HepG2 (cell line): ENCODE measurements at regions not wholly inside any gene's neighbourhood (a gene's known extent, or its start where the extent isn't known, plus 50 kb on each side); places are given as distances from the start of the nearest gene placed in this dataset.

Experiments used
- ATAC-seq: fragments of 200-7000 bp; cut with Tn5 transposase; 3 replicates; pipeline ENCODE4 v1.9.1; 2020; ENCODE audit warnings: mild to moderate bottlenecking, moderate library complexity
- BruUV-seq: library from RNA; stranded (reverse); fragments of 400-500 nt; replicated peaks from 2 replicates; lab custom pipeline; 2021; lab: Mats Ljungman, UMichigan
- CTCF ChIA-PET: fragments of 300-600 bp; formaldehyde crosslinking; extraction: SDS; loops from one replicate; lab custom pipeline; 2021; ENCODE audit warnings: low total read pairs, inconsistent platforms, low intra/inter-chr PET ratio; lab: Yijun Ruan, JAX
- POLR2A ChIA-PET: fragments of 350-600 bp; sonication (Branson Sonifier 250); formaldehyde crosslinking; loops from one replicate; lab custom pipeline; 2020; ENCODE audit warnings: antibody characterized with exemption, inconsistent platforms; lab: Yijun Ruan, JAX
- DNase-seq: peaks from one replicate; pipeline ENCODE4 v3.0.0-alpha.2; 2015; ENCODE audit warnings: low spot score
- FAIRE-seq: peaks from 3 replicates; lab custom pipeline; 2011; peaks lifted over from hg19 to GRCh38; lab: Jason Lieb, UNC
- H2AFZ ChIP-seq: one replicate; pipeline ENCODE4 v1.6.1; 2011; ENCODE audit warnings: low read length, inconsistent platforms
- H3K27ac ChIP-seq: fragments of 300-600 bp; 3 replicates; pipeline ENCODE4 v1.8.0; 2011; ENCODE audit warnings: mixed run types, mild to moderate bottlenecking, mixed read lengths, low read length, inconsistent platforms; ENCODE audit not compliant: insufficient read depth; ENCODE audit errors: extremely low read length
- H3K27me3 ChIP-seq, 2 experiments: fragments of 200-600 bp in 1 of 2; 2 replicates in 1 of 2; 3 replicates in 1 of 2; pipeline versions ENCODE4 v1.6.0 to v1.8.0; 2011; ENCODE audit warnings: low read length in 2 of 2, mild to moderate bottlenecking in 2 of 2, moderate library complexity in 2 of 2, inconsistent platforms in 1 of 2; ENCODE audit not compliant: insufficient read depth in 2 of 2, control insufficient read depth in 1 of 2
- H3K36me3 ChIP-seq, 2 experiments: fragments of 200-600 bp in 1 of 2; replicated peaks in 1 of 2; 2 replicates in 1 of 2; 3 replicates in 1 of 2; pipeline versions ENCODE4 v1.5.1 to v1.8.0; 2011; ENCODE audit warnings: low read length in 2 of 2, inconsistent platforms in 1 of 2; ENCODE audit not compliant: insufficient read depth in 2 of 2, control insufficient read depth in 1 of 2
- H3K4me1 ChIP-seq: 2 replicates; pipeline ENCODE4 v1.5.1; 2012; ENCODE audit warnings: low read length, inconsistent platforms; ENCODE audit not compliant: insufficient read depth
- H3K4me2 ChIP-seq: 2 replicates; pipeline ENCODE4 v1.6.0; 2011; ENCODE audit warnings: low read depth, low read length, inconsistent platforms
- H3K4me3 ChIP-seq, 3 experiments: fragments of 200-600 bp in 1 of 3; sonication (generic), shearing (Covaris generic) in 1 of 3; replicated peaks in 1 of 3; 2 replicates each; pipeline ENCODE4 v1.5.1; 2011 to 2016; ENCODE audit warnings: low read length in 3 of 3, inconsistent platforms in 2 of 3, low read depth in 2 of 3, mild to moderate bottlenecking in 2 of 3, control low read depth in 1 of 3, mixed read lengths in 1 of 3; ENCODE audit not compliant: insufficient read depth in 1 of 3
- H3K79me2 ChIP-seq: one replicate; pipeline ENCODE4 v1.6.1; 2011; ENCODE audit warnings: low read length, inconsistent platforms; ENCODE audit not compliant: insufficient read depth
- H3K9ac ChIP-seq: 2 replicates; pipeline ENCODE4 v1.6.0; 2011; ENCODE audit warnings: mild to moderate bottlenecking, low read depth, low read length, inconsistent platforms; ENCODE audit not compliant: insufficient read depth
- H3K9me3 ChIP-seq: 2 replicates; pipeline ENCODE4 v1.5.1; 2012; ENCODE audit warnings: mild to moderate bottlenecking, low read length
- H4K20me1 ChIP-seq: 2 replicates; pipeline ENCODE4 v1.6.0; 2011; ENCODE audit warnings: inconsistent platforms, mild to moderate bottlenecking, low read length, moderate library complexity; ENCODE audit not compliant: insufficient read depth
- ADNP ChIP-seq: sonication (generic); formaldehyde crosslinking; IDR thresholded peaks from 2 replicates; pipeline ENCODE4 v1.4.0; 2020; ENCODE audit warnings: missing genetic modification reagents
- ARID3A ChIP-seq: IDR thresholded peaks from 2 replicates; pipeline ENCODE4 v1.6.1; 2012; ENCODE audit warnings: low read depth, low read length, improper control_type of control experiment
- KLF16 ChIP-seq, 2 experiments: sonication (generic) in 1 of 2; formaldehyde crosslinking in 1 of 2; IDR thresholded peaks; 2 replicates each; pipeline versions ENCODE4 v1.6.1 to v1.8.0; 2016 to 2023; ENCODE audit warnings: missing genetic modification reagents in 2 of 2, missing compliant biosample characterization in 1 of 2
- NCOA1 ChIP-seq: sonication (generic); formaldehyde crosslinking; IDR thresholded peaks from 2 replicates; pipeline ENCODE4 v1.9.0; 2021; ENCODE audit warnings: missing genetic modification reagents
- RARG ChIP-seq: sonication (generic); formaldehyde crosslinking; IDR thresholded peaks from 2 replicates; pipeline ENCODE4 v1.4.0; 2020; ENCODE audit warnings: low read depth, mild to moderate bottlenecking, missing genetic modification reagents
- SP4 ChIP-seq: sonication (generic); formaldehyde crosslinking; IDR thresholded peaks from 2 replicates; pipeline ENCODE4 v1.8.1; 2023; ENCODE audit warnings: mild to moderate bottlenecking, missing genetic modification reagents
- YEATS2 ChIP-seq: sonication (generic); formaldehyde crosslinking; IDR thresholded peaks from 2 replicates; pipeline ENCODE4 v1.4.0; 2020; ENCODE audit warnings: missing genetic modification reagents, borderline replicate concordance
- ZNF274 ChIP-seq: sonication (generic); formaldehyde crosslinking; IDR thresholded peaks from 2 replicates; pipeline ENCODE4 v1.5.1; 2020; ENCODE audit warnings: mild to moderate bottlenecking, missing genetic modification reagents
- ZNF292 ChIP-seq: sonication (generic); formaldehyde crosslinking; IDR thresholded peaks from 2 replicates; pipeline ENCODE4 v1.8.1; 2022; ENCODE audit warnings: mild to moderate bottlenecking, low read depth, missing genetic modification reagents, borderline replicate concordance
- ZNF468 ChIP-seq: sonication (generic); formaldehyde crosslinking; IDR thresholded peaks from 2 replicates; pipeline ENCODE4 v1.8.0; 2022; ENCODE audit warnings: mild to moderate bottlenecking, moderate library complexity, missing genetic modification reagents
- ZNF616 ChIP-seq: sonication (generic); formaldehyde crosslinking; IDR thresholded peaks from 2 replicates; pipeline ENCODE4 v1.5.0; 2020; ENCODE audit warnings: low read depth, mild to moderate bottlenecking, missing genetic modification reagents
- ZNF652 ChIP-seq: IDR thresholded peaks from 2 replicates; pipeline ENCODE4 v1.6.1; 2016; ENCODE audit warnings: low read depth, borderline replicate concordance
- ZNF7 ChIP-seq: IDR thresholded peaks from 2 replicates; pipeline ENCODE4 v1.6.1; 2016; ENCODE audit warnings: missing biosample characterization, missing genetic modification reagents
- ZNF772 ChIP-seq: sonication (generic); formaldehyde crosslinking; IDR thresholded peaks from 2 replicates; pipeline ENCODE4 v1.5.0; 2020; ENCODE audit warnings: mild to moderate bottlenecking, missing genetic modification reagents
- ZZZ3 ChIP-seq: sonication (generic); formaldehyde crosslinking; IDR thresholded peaks from 2 replicates; pipeline ENCODE4 v1.4.0; 2020; ENCODE audit warnings: missing genetic modification reagents, mild to moderate bottlenecking, borderline replicate concordance
- WGBS: methylation state at CpG from one replicate; pipeline ENCODE4 v1.1.6; 2017; ENCODE audit warnings: low lambda C conversion rate; 5-methylcytosine and 5-hydroxymethylcytosine counted together
- in situ Hi-C: cut with HindIII; loops from 2 replicates; pipeline ENCODE4 v1.10.0; 2017; ENCODE audit warnings: low pct_unique_long_range_greater_than_20kb; ENCODE audit not compliant: extremely low pct_ligation_motif_present
- intact Hi-C: fragments of 100-400 bp; cut with micrococcal nuclease; formaldehyde crosslinking; loops from one replicate; pipeline ENCODE4 v1.10.0; 2022; ENCODE audit not compliant: unreplicated experiment
- TF ChIP-seq, protein P1 (sequence below): sonication (generic); formaldehyde crosslinking; IDR thresholded peaks from 2 replicates; pipeline ENCODE4 v1.5.1; 2020; ENCODE audit warnings: mild to moderate bottlenecking, missing genetic modification reagents, moderate library complexity
- TF ChIP-seq, protein P2 (sequence below): IDR thresholded peaks from 2 replicates; pipeline ENCODE4 v1.6.1; 2016; ENCODE audit warnings: missing biosample characterization, missing genetic modification reagents, low read depth

DNA sequence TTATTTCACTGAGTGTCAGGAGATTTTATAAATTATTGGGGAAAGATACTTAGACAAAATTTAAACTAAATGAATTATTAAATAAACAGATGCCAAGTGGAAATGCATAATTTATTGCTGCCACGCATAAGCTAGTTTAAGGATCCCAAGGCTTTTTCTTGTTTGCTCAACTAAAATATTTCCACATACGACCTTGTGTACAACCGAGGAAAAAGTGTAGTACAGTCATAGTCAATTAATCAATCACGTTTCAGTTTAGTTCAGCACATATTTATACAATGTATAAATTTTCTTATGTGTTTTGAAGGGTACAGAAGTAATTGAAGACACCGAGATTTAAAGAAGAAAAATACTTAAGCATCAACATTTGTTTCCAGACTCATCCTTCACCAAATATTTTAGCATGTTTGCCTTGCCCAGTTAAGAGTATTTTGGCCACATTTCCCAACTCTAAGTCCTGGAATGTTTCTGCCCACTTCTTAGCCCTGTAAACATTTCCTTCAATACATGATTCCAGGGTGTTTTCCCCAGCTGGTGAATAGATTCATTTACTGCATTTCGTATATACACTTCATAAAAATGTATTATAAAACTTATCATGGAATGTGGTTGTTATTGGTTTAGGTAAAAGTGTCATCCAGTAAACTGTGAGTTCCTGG lies 652.9 kb downstream of the ELAVL2 start (continued):
- TF ChIP-seq ADNP (CRISPR knock-in tag) (no peak), ZZZ3 (no peak), YEATS2 (CRISPR knock-in tag) (no peak), RARG (CRISPR knock-in tag) (no peak), ZNF274 (CRISPR knock-in tag) (no peak)

GRCh38 chr9:23194281-23194680 lies 631.8 kb downstream of the ELAVL2 start:
- ATAC-seq (no peak), FAIRE-seq (no peak), DNase-seq (no peak)
- no peak overlapping the region for H2AFZ ChIP-seq
- intact Hi-C loops: no loop called here
- 0% methylated on average over 4 of the region's 4 CpGs for WGBS
- H3K27ac ChIP-seq: no peak overlapping the region
- H3K4me1 ChIP-seq: no peaks in the 10 kb centered on the region
- no peaks in the 10 kb centered on the region for H4K20me1 ChIP-seq
- in situ Hi-C loops: no loop called here
- H3K27me3 ChIP-seq: no peaks in the 10 kb centered on the region
- ChIA-PET CTCF (no interaction called here), POLR2A (no interaction called here)
- no peak overlapping the region for H3K9ac ChIP-seq
- no TSS peak for BruUV-seq
- no peak overlapping the region for H3K4me2 ChIP-seq
- no peak overlapping the region for H3K4me3 ChIP-seq
- H3K9me3 ChIP-seq: no peaks in the 10 kb centered on the region; the same call in 1 of the 2 replicates
- H3K79me2 ChIP-seq: no peaks in the 10 kb centered on the region
- no peaks in the 10 kb centered on the region for H3K36me3 ChIP-seq
- no peak for TF ChIP-seq ZNF468 (CRISPR knock-in tag)
- no peak for TF ChIP-seq ZNF772 (CRISPR knock-in tag)
- no peak for TF ChIP-seq KLF16 (CRISPR knock-in tag; IDR thresholded peaks at IDR 0.05)
- no peak for TF ChIP-seq ARID3A
- no peak for TF ChIP-seq NCOA1
- TF ChIP-seq SP4: no peak
- TF ChIP-seq ZNF292 (CRISPR knock-in tag): no peak
- TF ChIP-seq ZNF616 (CRISPR knock-in tag): no peak
- no peak for TF ChIP-seq ZNF7 (CRISPR knock-in tag)
- TF ChIP-seq, protein P1, sequence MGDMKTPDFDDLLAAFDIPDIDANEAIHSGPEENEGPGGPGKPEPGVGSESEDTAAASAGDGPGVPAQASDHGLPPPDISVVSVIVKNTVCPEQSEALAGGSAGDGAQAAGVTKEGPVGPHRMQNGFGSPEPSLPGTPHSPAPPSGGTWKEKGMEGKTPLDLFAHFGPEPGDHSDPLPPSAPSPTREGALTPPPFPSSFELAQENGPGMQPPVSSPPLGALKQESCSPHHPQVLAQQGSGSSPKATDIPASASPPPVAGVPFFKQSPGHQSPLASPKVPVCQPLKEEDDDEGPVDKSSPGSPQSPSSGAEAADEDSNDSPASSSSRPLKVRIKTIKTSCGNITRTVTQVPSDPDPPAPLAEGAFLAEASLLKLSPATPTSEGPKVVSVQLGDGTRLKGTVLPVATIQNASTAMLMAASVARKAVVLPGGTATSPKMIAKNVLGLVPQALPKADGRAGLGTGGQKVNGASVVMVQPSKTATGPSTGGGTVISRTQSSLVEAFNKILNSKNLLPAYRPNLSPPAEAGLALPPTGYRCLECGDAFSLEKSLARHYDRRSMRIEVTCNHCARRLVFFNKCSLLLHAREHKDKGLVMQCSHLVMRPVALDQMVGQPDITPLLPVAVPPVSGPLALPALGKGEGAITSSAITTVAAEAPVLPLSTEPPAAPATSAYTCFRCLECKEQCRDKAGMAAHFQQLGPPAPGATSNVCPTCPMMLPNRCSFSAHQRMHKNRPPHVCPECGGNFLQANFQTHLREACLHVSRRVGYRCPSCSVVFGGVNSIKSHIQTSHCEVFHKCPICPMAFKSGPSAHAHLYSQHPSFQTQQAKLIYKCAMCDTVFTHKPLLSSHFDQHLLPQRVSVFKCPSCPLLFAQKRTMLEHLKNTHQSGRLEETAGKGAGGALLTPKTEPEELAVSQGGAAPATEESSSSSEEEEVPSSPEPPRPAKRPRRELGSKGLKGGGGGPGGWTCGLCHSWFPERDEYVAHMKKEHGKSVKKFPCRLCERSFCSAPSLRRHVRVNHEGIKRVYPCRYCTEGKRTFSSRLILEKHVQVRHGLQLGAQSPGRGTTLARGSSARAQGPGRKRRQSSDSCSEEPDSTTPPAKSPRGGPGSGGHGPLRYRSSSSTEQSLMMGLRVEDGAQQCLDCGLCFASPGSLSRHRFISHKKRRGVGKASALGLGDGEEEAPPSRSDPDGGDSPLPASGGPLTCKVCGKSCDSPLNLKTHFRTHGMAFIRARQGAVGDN: no peak
- TF ChIP-seq ZNF652 (CRISPR knock-in tag): no peak
- TF ChIP-seq, protein P2, sequence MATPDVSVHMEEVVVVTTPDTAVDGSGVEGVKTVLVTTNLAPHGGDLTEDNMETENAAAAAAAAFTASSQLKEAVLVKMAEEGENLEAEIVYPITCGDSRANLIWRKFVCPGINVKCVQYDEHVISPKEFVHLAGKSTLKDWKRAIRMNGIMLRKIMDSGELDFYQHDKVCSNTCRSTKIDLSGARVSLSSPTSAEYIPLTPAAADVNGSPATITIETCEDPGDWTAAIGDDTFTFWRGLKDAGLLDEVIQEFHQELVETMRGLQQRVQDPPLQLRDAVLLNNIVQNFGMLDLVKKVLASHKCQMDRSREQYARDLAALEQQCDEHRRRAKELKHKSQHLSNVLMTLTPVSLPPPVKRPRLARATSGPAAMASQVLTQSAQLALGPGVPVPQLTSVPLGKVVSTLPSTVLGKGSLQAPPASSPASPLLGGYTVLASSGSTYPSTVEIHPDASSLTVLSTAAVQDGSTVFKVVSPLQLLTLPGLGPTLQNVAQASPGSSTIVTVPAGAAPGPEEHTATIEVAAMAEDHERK (CRISPR knock-in tag): no peak
